NCI-H1092 (cell line): ENCODE measurements at regions not wholly inside any gene's neighbourhood (a gene's known extent, or its start where the extent isn't known, plus 50 kb on each side); places are given as distances from the start of the nearest gene placed in this dataset.
A peak's percentile ranks its signal among the peaks of the same experiment; 100 is the strongest.

Experiments used
- DNase-seq: peaks from one replicate; lab custom pipeline; 2025; lab: John Stamatoyannopoulos, UW

DNA sequence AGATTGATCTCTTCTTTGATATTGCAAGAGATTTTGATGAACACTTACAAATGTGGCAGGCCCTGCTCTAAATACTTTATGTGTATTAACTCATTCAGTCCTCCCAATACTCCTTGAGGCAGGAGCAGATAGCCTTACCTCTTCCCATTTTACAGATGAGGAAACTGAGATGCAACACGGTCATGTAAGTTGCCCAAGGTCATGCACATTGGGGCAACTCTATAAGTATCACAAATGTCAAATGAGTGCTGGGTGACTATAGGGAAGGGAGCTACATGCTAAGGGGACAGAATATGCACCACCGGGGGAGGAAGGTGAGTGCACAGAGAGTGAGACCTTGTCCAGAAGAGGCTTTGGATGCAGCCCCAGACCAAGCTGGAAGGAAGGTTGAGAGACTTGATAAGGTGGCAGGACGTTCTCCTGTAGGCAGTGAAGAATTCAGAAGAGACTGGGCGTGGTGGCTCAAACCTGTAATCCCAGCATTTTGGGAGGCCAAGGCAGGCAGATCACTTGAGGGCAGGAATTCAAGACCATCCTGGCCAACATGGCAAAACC is 132.3 kb upstream of the PWP1 start:
- DNase-seq = no peak

DNA sequence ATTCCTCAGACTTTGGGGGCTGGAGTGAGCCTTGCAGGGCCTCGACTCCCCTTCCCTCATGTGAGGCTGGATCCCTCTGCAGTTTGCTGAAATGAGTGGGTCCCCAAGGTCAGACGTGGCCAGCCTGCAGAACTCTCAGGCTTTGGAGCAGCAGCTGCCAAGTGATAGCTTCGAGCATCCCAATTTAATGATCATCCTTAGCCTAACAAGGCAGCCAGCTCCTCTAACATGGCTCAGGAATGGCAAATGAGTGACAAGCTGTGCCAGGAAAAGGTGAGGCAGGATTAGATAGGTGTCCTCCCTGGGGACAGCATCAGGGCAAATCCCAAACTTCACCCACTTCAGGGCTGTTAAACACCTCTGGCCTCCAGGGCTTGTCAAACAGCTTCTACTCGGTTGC is 130.7 kb upstream of the PWP1 start:
- no peak for DNase-seq

DNA sequence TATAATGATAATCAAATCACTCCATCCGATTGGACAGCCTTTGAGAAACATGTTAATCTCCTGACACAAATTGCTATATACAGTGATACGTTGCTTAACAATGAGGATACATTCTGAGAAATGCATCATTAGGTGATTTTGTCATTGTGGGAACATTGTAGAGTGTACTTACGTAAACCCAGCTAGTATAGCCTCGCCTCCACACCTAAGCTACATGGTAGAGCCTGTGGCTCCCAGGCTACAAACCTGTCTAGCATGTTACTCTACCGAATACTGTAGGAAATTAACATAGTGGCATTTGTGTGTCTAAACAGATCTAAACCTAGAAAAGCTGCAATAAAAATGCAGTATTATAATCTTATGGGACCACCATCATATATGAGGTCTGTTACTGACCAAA is 128.6 kb upstream of the PWP1 start:
- DNase-seq = no peak

DNA sequence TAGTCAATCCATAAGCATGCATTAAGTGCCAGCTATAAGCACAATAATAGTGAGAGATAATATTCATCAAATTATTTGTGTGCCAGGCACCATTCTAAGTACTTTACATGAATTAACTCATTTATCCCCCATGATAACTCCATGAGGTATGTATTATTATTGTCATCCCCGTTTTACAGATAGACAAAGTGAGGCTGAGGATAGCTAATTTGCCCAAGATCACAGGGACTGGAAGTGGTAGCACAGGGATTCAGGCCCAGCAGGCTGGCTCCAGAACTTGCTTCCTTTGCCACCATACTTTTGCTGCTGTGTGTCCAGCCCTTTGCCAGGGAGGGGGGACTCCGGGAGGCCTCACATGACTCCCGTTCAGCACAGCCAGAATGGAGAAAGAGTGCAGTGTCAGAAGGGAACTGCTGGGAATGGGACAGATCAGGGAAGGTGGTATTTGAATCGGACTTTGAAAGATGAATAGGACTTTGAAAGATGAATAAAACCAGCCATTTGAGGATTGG is 128.0 kb upstream of the PWP1 start:
- DNase-seq = no peak

DNA sequence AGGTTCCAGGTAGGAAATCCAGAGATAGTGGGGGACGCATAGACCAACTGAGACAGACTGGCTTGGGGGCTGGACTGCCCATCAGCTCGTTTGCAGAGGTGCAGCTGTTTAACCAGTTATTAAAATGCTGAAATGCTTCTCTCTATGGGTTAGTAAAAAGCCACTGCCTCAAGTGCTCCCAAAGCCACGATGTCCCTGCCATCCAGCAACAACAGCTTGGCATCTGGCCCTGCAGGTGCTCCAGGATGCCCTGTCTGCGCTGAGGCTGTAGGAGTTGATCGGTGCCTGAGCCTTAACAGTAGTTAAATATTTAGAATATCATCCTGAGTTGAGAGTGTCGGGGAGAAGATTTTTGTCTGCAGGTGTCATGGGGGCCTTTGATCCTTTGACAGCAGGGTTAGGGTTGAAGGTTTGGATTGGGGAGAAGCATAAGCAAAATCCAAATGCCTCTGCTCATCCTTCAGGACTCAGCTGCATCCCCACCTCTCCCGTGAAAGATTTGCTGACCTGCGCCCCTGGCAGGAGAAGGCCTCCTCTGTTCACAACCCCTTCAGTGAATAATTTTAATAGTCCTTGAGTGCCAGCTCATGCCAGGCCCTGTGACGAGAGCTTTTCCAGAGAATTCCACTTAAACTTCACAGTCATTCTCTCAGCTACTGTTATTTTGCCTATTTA is 127.3 kb upstream of the PWP1 start:
- DNase-seq = peak; percentile 24

DNA sequence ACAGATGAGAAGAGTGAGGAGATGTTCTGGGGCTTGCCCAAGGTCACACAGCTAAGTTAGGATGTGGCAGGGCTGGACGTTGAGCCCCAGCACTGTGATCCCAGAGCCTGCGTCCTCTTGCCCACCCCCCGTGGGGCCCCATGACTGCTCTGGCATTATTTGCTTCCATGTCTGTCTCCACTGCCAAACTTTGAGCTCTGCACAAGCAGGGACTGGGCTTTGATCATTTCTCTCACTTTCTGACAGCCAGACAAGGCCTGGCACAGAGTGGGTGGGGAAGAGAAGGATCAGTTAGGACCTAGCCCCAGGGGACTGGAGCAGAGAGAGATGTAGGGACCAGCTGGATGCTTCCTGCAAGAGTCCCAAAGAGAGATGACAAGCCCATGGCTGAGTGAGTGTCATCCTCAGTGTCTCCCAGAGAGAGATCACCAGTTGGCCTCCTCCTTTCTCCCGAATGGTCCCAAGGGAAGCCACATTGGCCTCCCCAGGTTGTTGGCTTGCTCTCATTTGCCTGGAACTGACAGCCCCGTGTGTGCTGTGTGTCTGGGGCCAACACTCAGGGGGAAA is 126.7 kb upstream of the PWP1 start:
- peak; percentile 35 for DNase-seq

DNA sequence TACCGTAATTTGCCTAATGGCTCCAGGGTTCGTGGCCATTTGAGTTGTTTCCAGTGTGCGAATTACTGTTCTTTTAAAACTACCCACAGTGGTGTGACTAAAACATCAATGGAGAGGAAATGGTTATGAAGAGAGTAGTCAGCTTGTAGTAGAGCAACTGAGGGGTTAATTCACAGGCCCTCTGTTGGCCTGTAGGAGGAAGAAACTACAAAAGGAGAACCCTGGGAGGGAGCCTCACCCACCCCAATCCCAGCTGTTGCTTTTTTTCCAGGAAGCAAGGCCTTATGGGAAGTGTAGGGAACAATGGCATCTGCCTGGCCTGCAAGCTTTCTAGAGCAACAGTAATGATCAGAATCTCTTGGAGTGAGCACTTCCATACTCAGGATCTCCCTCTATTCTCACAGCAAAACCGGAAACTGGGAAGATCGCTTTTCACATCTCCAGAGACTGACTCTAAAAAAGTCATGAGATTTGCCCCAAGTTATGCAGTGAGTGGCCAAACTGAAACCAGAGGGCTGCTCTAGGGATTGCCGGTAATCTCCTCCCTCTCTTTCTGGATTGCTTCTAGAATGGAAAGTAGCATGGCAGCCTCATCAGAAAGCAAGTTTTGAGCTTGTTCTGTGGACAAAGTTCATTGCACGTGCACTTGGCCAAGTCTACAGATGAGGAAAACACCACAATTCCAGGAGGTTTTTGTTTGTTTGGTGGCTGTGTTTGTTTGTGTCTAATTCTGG is 125.3 kb upstream of the PWP1 start:
- DNase-seq = no peak

DNA sequence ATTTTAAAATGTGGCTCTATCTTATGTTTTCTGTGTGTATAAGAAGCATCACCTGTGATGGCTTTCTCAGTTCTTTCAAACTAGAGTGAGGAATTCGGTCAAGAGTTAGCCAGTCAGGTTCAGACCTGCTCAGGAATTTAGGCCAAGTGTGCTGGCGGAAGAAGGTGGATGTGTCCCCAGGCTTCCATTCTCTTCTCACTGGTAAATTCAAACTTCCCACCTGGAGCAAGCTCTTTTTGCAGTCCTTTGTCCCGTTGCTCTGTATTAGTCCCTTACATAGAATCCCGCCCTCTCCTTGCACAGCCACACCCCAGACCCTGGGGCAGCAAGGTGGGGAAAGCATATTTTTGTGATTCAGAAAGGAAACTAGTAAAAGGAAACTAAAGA is 124.7 kb upstream of the PWP1 start:
- DNase-seq = no peak

DNA sequence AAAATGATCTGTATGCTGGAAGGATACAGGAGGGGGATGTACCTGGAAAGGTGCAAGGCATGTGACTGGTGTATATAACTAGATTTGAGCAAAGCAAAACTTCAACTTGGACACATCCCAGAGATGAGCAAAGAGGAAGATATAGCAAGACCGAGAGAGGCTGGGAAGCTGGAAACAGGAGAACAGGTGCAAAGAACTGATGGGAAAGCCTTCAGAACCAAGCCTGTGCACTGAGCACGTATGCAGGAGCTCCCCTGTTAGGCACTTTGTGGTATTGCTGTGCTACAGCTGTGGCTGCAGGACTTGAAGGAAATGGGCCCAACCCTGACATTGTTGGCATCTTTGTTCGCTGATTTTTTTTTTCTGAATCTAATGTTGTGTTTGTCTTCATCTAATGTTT is 120.7 kb upstream of the PWP1 start:
- DNase-seq = no peak

DNA sequence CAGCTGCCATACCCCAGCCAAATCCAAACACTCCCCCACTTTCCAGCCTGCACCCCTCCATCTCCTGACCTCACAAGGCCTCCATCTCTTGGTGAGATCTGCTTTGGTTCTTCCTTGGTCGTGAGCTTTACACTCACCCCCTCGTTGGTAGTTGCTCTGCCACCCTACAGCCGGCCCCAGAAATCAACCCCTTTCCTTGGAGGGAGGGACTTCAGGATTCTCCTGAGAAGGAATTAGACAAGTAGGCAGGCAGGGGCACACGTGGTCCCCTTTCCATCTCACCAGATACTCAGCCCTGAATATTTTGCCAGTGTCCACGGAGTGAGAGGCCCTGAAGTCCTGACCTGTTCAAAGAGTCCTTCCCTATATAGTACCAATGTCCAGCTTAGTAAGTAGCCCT is 120.0 kb upstream of the PWP1 start:
- DNase-seq = no peak

DNA sequence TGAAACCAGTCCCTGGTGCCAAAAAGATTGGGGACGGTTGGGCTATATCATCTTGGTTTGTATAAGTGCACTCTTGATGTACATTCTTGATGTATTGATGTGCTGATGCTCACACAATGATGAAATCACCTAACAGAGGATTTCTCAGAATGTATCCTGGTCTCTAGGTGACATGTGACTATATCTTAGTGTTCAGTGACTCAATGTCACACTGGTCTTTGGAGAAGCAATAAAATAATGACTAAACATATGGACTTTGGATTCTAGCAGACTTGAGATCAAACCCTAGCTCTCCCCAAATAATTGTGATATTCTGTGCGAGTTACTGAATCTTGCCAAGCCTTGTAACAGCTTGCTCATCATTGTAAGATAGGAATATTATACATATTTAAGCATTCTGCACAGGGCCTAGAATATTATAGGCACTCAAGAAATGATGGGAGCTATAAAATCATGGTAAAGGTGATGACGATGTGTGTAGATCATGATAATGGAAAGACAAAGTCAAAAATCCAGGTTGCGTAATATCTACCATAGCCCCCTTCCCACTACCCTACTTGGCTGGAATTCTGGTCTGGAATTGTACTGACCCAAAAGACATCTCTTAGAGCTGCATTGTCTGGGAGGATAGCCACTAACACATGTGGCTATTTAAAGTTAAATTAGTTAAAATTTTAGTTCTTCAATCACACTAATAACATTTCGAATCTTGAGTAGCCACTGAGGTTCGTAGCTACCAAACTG is 117.6 kb upstream of the PWP1 start:
- no peak for DNase-seq

DNA sequence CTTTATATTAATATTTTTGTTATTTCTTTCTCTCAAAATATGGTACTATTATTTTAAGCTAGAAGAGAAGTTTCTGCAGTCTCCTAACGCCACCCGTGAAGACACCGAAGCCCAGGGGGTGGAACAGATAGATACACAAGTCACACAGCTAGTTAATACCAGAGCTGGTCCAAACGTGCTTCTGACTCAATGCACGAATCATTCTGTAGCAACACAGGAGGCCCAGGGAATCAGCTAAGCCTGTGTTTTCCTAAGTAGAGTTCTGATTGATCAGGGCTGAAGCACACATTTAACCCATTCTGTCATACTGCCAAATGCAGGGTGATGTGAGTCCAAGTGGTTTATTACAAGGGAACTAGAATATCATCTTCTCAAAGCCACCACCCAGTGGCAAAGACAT is 116.9 kb upstream of the PWP1 start:
- DNase-seq = no peak

DNA sequence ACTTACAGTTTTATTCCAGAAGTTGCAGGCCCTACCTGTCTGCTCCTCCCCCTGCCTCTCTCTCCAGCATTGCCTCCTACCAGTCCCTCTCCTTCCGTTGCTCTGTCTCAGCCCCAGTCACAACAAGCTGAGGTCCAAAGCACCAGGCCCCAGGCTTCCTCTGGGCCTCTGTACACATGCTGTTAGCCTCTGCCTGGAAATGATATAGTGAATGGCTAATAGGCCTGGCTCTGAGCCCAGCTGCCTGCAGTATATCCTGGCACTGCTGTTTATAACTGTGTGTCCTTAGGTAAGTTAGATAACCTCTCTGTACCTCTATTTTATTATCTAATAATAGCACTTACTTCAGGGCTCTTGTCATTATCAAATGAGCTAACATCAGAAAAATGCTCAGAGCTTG is 114.9 kb upstream of the PWP1 start:
- DNase-seq = peak; percentile 18

DNA sequence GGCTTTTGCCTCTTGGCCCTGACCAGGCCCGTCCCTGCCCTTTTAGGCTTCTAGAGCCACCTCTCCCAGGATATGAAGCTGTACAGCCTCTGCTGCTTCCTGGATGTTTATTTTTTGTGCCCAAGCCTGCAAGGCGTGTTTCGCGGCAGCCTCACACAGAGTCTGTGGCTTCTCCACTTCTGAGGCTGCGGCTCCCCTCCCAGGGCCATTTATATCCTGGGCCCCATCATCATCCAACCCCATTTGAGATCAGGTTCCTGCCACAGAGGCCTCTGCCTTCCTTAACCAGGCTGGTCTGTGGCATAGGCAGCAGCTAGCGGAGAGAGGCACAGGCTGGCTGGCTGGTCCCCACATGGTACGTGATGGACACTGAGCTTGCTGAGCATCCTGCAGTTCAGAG is 114.1 kb upstream of the PWP1 start:
- DNase-seq = no peak

DNA sequence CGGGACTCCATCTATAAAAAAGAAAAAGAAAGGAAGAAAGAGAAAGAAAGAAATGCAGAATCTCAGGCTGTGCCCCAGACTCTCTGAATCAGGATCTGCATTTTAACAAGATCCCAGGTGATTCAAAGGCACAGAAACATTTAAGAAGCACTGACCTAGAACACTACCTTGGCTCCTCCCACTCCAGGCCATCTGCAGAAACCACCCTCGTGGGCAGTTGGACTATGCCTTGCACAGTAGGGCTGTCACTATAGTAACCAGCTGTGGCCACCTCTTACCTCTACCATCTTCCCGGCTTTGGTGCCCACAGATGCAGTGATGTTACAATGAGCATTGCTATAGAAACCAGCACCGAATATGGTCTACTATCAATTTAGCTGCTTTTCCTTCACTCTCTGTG is 110.9 kb upstream of the PWP1 start:
- no peak for DNase-seq

DNA sequence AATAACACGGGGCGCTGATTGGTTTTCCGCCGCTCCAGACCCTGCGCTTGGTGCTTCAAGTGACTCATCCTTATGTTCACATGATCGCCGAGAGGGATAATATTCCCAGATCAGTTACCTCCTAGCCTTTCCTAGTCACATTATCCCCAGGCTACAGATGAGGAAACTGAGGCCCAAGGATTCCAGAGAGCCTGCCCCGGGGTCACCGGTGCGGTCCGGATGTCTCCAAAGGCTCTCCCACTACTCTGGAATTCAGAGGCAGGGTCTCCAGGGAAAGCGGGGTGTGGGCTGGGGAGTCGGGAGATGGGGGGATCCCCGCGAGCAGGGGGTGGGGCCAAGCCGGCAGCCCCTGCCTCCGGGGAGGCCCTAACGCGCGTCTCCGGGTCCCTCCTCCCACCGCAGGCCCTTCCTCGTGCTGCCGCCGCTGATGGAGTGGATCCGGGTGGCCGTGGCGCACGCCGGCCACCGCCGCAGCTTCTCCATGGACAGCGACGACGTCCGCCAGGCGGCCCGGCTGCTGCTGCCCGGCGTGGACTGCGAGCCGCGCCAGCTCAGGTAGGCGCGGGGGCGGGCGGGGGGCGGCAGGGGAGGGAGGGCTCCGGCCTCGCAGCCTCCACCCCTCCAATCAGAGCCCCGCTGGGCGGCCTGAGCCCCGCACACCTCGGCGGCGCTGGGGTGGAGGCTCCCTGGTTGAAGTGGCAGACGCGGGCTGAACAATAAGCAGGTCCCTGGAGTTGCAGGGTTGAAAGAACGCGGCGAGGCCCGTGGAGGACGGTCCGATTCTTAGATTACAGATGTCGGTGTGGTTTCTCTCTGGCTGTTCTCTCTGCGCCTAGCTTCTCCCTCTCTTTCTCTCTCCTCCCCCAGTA is 104.6 kb upstream of the PWP1 start:
- no peak for DNase-seq

DNA sequence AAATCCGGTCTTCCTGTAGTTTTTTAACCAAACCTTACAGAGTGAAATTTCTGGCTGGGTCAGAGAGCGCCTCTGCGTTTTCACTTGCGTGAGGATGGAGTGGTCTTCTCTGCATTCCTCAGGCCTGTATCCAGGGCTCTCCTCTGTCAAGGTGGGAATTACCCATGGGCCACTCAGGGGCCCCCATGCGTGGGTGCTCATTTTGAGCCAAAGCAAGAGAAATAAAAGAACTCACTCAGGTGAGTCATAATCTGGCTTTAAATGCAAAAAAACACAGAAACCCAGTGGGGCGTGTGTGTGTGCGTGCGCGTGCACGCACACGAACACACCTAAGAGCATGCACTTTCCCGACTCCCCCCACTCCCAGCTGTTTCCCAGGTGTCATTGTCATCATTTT is 104.0 kb upstream of the PWP1 start:
- no peak for DNase-seq

DNA sequence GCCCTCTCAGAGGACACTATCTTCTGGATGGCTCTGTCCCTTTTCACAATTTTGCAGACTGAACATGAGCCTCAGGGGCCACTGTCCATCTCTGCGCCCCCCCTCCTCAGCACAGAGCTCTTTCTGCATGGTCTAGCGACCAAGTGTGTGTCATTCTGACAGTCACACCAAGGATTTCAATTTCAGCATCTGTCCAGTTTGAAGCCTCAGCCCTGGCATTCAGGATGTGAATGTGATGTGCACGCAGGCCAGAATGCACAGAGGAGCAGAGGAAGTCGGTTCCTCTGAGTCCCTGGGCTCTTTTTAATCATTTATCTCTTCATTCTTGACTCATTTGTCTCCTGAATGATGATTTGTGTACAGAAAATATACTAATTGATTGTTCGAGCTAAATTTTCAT is 102.0 kb upstream of the PWP1 start:
- DNase-seq = no peak

DNA sequence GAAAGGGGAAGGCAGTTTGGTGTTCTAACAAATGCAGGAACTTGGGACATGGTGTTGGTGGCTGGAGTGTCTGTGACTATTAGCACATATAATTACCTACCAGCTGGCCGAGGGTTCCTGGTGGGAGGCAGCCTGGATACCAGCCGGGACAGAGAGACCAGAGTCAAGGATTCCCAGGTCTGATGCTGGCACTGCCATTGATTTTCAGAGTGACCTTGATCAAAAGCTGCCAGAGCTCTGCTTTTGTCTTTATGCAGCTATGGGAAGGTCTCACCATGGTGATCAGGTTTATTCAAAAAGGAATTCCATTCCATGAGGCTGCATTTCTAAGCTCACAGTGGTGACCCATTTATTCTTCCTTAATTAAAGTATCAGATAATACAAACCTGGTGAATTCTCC is 101.0 kb upstream of the PWP1 start:
- DNase-seq = no peak

DNA sequence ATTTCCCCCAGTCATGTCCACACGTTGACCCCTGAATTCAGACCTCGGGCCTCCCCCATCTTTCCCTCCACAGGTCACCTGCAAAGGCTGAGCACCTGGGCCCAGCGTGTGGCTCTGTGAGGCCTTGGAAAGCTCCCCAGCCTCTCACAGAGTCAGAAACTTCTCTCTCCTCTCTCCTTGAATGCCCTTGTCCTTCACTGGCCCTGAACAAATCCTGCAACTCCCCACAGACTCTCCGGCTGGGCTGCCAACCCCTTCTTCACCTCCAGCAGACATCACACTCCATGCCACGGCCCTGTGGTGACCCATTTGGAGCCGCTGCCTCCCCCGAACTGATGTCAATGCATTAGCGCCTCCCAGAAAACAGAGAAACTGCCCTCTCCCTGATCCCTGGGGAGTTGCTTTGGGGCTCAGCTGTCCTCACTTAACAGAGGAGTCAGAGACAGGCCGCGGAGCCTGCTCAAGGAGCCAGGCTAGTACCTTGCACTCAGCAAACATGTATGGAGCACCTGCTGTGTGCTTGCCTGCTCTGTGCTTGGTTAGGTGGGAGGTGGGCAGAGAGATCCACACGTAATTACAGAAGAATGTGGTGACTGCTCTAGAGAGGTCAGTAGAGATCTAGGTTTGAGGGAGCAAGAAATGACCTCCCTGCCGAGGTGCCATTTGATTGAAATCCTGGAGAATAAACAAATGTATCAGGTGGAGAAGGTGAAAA is 99.2 kb upstream of the PWP1 start:
- no peak for DNase-seq

DNA sequence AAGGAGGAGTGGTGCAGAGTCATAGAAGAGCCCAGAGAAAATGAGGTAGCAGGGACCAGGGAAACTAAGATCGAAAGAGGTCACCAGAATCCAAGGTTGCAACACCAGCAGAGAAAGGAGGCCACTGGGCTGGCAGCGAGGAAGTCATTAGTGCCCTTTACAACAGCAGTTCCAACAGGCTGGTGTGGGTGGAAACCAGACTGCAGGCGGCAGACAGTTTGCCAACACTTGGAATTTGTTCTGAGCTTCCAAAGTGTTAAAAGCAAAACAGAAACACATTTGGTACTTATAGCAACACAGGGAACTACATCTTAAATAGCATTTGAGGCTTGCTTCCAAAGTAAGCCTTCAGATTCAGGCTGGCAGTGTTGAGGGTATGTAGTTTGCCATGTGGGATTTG is 95.2 kb upstream of the PWP1 start:
- DNase-seq = no peak
